HG03432 (cell line): ENCODE measurements at regions not wholly inside any gene's neighbourhood (a gene's known extent, or its start where the extent isn't known, plus 50 kb on each side); places are given as distances from the start of the nearest gene placed in this dataset.
"Not testable (repeated sequence)": the region's sequence is repeated elsewhere in the genome, so short reads cannot be mapped to it uniquely, and the experiment has no call there.

Experiments
- ATAC-seq: cut with Tn5 transposase; IDR thresholded peaks from one replicate; pipeline ENCODE4 v1.9.1; 2021; ENCODE audit warnings: mild to moderate bottlenecking, moderate library complexity; ENCODE audit not compliant: unreplicated experiment

GRCh38 chr2:181789827-181790448 lies 101.6 kb upstream of the ITPRID2 start:
- peak; percentile 42 for ATAC-seq

GRCh38 chr2:181790716-181791649 lies 100.5 kb upstream of the ITPRID2 start:
- ATAC-seq, result peak; percentile 97

GRCh38 chr2:181792906-181793305 lies 98.6 kb upstream of the ITPRID2 start:
- ATAC-seq, result no peak

GRCh38 chr2:181798022-181798421 lies 93.5 kb upstream of the ITPRID2 start:
- no peak for ATAC-seq

- ATAC-seq, result not testable (repeated sequence)
These were observed 89.2 kb upstream of the ITPRID2 start for GRCh38 chr2:181802300-181802699.

GRCh38 chr2:181803903-181804799 lies 87.4 kb upstream of the ITPRID2 start:
- not testable (repeated sequence) for ATAC-seq

GRCh38 chr2:181805228-181806038 lies 86.1 kb upstream of the ITPRID2 start:
- no peak for ATAC-seq

GRCh38 chr2:181806039-181806392 lies 85.5 kb upstream of the ITPRID2 start:
- no peak for ATAC-seq

- no peak for ATAC-seq
These were observed 84.0 kb upstream of the ITPRID2 start for GRCh38 chr2:181807526-181807925.

- ATAC-seq, result no peak
These were observed 80.5 kb upstream of the ITPRID2 start for GRCh38 chr2:181810823-181811695.

- ATAC-seq, result no peak
These were observed 79.3 kb upstream of the ITPRID2 start for GRCh38 chr2:181812106-181812743.

GRCh38 chr2:181814057-181814491 lies 77.5 kb upstream of the ITPRID2 start:
- ATAC-seq, result no peak

GRCh38 chr2:181817509-181817908 lies 74.0 kb upstream of the ITPRID2 start:
- no peak for ATAC-seq

GRCh38 chr2:181818058-181818680 lies 73.4 kb upstream of the ITPRID2 start:
- ATAC-seq, result no peak

- no peak for ATAC-seq
These were observed 72.7 kb upstream of the ITPRID2 start for GRCh38 chr2:181818840-181819239.

GRCh38 chr2:181821049-181821448 lies 70.5 kb upstream of the ITPRID2 start:
- ATAC-seq, result no peak

GRCh38 chr2:181822097-181822496 lies 69.4 kb upstream of the ITPRID2 start:
- no peak for ATAC-seq

GRCh38 chr2:181823405-181823804 lies 68.1 kb upstream of the ITPRID2 start:
- ATAC-seq, result no peak
